Duodenal mucosa (tissue), 2 donors: ENCODE measurements at regions not wholly inside any gene's neighbourhood (a gene's known extent, or its start where the extent isn't known, plus 50 kb on each side); places are given as distances from the start of the nearest gene placed in this dataset.

ENCODE experiments used
- H3K27ac ChIP-seq: one replicate; pipeline ENCODE4 v1.7.0; 2013; ENCODE audit warnings: low read depth, low read length
- H3K27me3 ChIP-seq, 2 donors: one replicate each; pipeline ENCODE4 v1.7.0; 2013; ENCODE audit warnings: low read length in 2 of 2, control low read depth in 1 of 2; ENCODE audit not compliant: insufficient read depth in 2 of 2, control insufficient read depth in 1 of 2
- H3K36me3 ChIP-seq, 2 donors: one replicate each; pipeline ENCODE4 v1.7.0; 2013; ENCODE audit warnings: low read length in 2 of 2, control low read depth in 1 of 2; ENCODE audit not compliant: insufficient read depth in 2 of 2, control insufficient read depth in 1 of 2
- H3K4me1 ChIP-seq, 2 donors: one replicate each; pipeline ENCODE4 v1.7.0; 2013; ENCODE audit warnings: low read length in 2 of 2, control low read depth in 1 of 2; ENCODE audit not compliant: insufficient read depth in 2 of 2, control insufficient read depth in 1 of 2
- H3K4me3 ChIP-seq, 2 donors: one replicate each; pipeline ENCODE4 v1.7.0; 2013; ENCODE audit warnings: low read length in 2 of 2, low read depth in 1 of 2
- H3K9ac ChIP-seq, 2 donors: one replicate each; pipeline ENCODE4 v1.7.0; 2013; ENCODE audit warnings: low read length in 2 of 2, low read depth in 1 of 2
- H3K9me3 ChIP-seq, 2 donors: one replicate each; pipeline ENCODE4 v1.7.0; 2013; ENCODE audit warnings: low read length in 2 of 2, control low read depth in 1 of 2; ENCODE audit not compliant: control insufficient read depth in 1 of 2

- peaks cover 3 to 9% of the 10 kb centered on the region in 2 donors for H3K27me3 ChIP-seq
- no peaks in the 10 kb centered on the region for H3K36me3 ChIP-seq
- no peaks in the 10 kb centered on the region for H3K9me3 ChIP-seq
- no peak overlapping the region for H3K27ac ChIP-seq
- peaks cover 51 to 66% of the 10 kb centered on the region in 2 donors for H3K4me1 ChIP-seq
- H3K9ac ChIP-seq, result no peak overlapping the region
- no peak overlapping the region for H3K4me3 ChIP-seq
Observed at GRCh38 chr11:134581121-134581626, 169.1 kb upstream of the B3GAT1 start.

GRCh38 chr11:134580610-134580975 lies 168.6 kb upstream of the B3GAT1 start:
- Histone ChIP-seq H3K9me3 (no peaks in the 10 kb centered on the region), H3K4me1 (peaks cover 45 to 60% of the 10 kb centered on the region in 2 donors), H3K36me3 (no peaks in the 10 kb centered on the region), H3K9ac (no peak overlapping the region), H3K27me3 (peaks cover 3 to 9% of the 10 kb centered on the region in 2 donors), H3K4me3 (no peak overlapping the region), H3K27ac (no peak overlapping the region)

DNA sequence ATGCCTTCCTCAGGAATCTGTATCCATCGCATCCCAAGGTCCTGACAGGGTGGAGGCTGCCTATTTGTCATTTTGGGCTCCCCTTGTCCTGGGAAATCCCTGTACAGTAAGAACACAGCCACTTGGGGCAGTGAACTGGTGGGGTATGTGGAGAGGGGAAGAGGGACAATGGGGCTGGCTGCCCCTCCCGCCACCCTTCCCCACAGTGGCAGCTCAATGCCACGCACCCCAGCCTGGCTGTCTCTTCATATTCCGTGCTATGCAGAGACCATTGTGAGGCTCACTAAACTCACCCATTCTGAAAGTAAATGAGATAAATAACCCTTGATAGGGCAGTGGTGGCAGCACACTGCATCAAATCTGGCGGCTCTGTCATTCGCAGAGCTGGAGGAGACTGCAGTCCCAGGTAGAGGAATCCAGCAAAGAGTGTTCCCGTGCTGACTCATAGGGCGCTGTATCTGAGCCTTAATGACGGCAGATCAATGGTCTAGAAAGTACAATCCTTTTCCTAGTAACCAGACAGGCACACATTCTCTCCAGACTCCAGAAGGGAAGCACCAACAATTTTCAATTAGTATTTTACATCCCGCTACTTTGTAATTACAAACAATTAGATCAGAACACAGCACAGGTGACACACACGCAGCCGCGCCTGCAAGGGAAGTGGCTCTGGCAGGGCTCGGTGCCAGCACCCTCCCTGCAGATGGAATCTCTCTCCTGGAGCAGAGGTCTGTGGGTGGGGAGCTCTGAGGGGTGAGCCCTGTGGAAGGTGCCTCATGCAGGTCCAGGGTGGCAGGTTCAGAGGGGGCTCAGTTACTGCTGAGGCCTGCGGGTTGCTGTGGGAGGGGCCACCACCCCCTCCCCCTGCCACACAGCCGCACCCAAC lies 167.9 kb upstream of the B3GAT1 start:
- Histone ChIP-seq H3K27ac (no peak overlapping the region), H3K36me3 (no peaks in the 10 kb centered on the region), H3K9me3 (no peaks in the 10 kb centered on the region), H3K9ac (no peak overlapping the region), H3K4me1 (peaks cover 39 to 57% of the 10 kb centered on the region in 2 donors), H3K27me3 (peaks cover 3 to 9% of the 10 kb centered on the region in 2 donors), H3K4me3 (no peak overlapping the region)

DNA sequence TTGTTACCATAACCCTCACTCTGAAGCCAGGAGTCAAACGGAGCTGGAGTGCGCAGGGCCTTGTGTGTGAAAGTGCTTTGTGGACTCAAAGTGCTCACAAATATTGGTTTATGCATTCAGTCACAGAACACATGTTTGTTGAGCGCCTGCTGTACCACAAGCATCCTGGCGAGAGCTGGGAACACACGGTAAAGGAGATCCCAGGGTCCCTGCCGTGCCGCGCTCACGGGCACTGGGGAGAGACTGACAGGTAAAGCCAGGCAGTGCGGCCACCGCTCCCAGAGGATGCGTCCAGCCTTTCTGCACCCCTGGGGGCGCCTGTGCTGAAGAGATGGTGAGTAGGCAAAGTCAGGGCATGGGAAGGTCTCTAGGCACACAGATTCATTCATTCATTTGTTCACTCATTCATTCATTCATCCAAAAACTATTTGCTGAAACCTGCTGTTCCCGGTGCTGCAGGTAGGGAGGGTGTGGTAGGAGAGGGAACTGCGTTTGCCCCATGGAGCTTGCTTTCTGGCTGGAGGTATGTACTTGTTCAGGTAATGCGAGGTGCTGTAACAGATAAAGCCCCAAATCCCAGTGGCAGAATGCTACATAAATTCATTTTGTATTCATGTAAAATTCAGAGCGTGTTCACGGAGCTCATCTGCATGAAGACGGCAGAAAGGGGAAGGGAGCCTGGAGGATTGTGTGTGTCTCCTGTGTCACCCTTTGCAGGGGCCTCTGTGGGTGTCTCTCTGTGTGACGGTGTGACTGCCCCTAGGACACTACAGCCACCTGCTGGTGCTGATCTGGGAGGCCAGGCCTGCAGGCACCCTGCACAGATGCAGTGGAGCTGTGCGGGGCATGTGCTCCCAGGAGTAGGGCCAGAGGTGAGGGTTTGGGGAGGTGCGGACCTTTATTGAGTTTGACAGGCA lies 167.0 kb upstream of the B3GAT1 start:
- no peak overlapping the region for H3K4me3 ChIP-seq
- H3K9ac ChIP-seq, result no peak overlapping the region
- no peak overlapping the region for H3K27ac ChIP-seq
- peaks cover 30 to 48% of the 10 kb centered on the region in 2 donors for H3K4me1 ChIP-seq
- no peaks in the 10 kb centered on the region for H3K9me3 ChIP-seq
- no peaks in the 10 kb centered on the region for H3K36me3 ChIP-seq
- H3K27me3 ChIP-seq, result peaks cover 3 to 9% of the 10 kb centered on the region in 2 donors

- peaks cover 3 to 9% of the 10 kb centered on the region in 2 donors for H3K27me3 ChIP-seq
- no peak overlapping the region for H3K9ac ChIP-seq
- H3K36me3 ChIP-seq, result no peaks in the 10 kb centered on the region
- H3K9me3 ChIP-seq, result no peaks in the 10 kb centered on the region
- H3K4me3 ChIP-seq, result no peak overlapping the region
- peaks cover 23 to 36% of the 10 kb centered on the region in 2 donors for H3K4me1 ChIP-seq
- no peak overlapping the region for H3K27ac ChIP-seq
Observed at GRCh38 chr11:134577751-134578395, 165.8 kb upstream of the B3GAT1 start.

- no peak overlapping the region for H3K4me3 ChIP-seq
- H3K36me3 ChIP-seq, result no peaks in the 10 kb centered on the region
- H3K27me3 ChIP-seq, result peaks cover 3% of the 10 kb centered on the region in 2 donors
- H3K9me3 ChIP-seq, result no peaks in the 10 kb centered on the region
- no peak overlapping the region for H3K9ac ChIP-seq
- H3K27ac ChIP-seq, result no peak overlapping the region
- peaks cover 17 to 27% of the 10 kb centered on the region in 2 donors for H3K4me1 ChIP-seq
Observed at GRCh38 chr11:134576721-134577171, 164.7 kb upstream of the B3GAT1 start.

GRCh38 chr11:134576286-134576685 lies 164.2 kb upstream of the B3GAT1 start:
- Histone ChIP-seq H3K9ac (no peak overlapping the region), H3K4me1 (peaks cover 17 to 23% of the 10 kb centered on the region in 2 donors), H3K27ac (no peak overlapping the region), H3K36me3 (no peaks in the 10 kb centered on the region), H3K27me3 (peaks cover 3% of the 10 kb centered on the region in 2 donors), H3K9me3 (no peaks in the 10 kb centered on the region), H3K4me3 (no peak overlapping the region)

DNA sequence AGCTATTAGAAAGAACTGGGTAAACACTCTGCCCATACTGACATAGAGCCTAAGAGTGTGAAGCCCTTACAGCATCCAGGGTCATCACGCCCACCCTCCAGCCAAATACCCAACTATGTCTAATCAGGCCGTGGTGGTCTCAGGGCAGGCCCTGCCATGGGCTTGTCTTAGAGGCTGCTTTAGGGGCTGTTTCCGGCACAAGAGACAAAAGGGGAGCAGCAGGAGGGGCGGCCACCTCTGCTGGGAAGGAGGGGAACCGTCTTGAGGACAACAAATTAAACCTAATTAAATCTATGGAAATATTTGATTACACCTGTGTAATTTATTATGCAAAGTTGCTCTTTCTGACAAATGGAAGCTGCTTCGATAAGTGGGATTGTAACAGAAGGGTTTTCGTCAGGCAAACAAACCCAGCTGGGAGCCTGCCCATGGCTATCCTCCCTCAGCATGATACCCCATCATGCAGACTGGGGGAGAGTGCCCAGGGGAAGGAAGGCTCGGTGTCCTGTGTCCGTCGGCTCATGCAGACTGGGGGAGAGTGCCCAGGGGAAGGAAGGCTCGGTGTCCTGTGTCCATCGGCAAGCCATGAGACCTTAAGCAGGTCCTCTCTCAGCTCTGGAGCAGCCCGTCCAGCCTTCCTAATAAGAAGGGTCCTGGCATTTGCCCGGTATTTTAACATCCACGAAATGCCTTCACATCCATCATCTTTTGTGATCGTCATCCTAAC lies 163.6 kb upstream of the B3GAT1 start:
- no peak overlapping the region for H3K27ac ChIP-seq
- H3K36me3 ChIP-seq, result no peaks in the 10 kb centered on the region
- H3K4me3 ChIP-seq, result no peak overlapping the region
- H3K9ac ChIP-seq, result no peak overlapping the region
- peaks cover 0 to 3% of the 10 kb centered on the region in 2 donors for H3K27me3 ChIP-seq
- no peaks in the 10 kb centered on the region for H3K9me3 ChIP-seq
- peaks cover 11 to 16% of the 10 kb centered on the region in 2 donors for H3K4me1 ChIP-seq

GRCh38 chr11:134574947-134575346 lies 162.9 kb upstream of the B3GAT1 start:
- Histone ChIP-seq H3K27ac (no peak overlapping the region), H3K9me3 (no peaks in the 10 kb centered on the region), H3K4me3 (no peak overlapping the region), H3K9ac (no peak overlapping the region), H3K27me3 (peaks cover 0 to 3% of the 10 kb centered on the region in 2 donors), H3K36me3 (no peaks in the 10 kb centered on the region), H3K4me1 (peaks cover 6 to 9% of the 10 kb centered on the region in 2 donors)
